Smooth muscle cell (in vitro differentiated cells): ENCODE measurements at regions not wholly inside any gene's neighbourhood (a gene's known extent, or its start where the extent isn't known, plus 50 kb on each side); places are given as distances from the start of the nearest gene placed in this dataset.

Source experiments
- DNase-seq: peaks from one replicate; lab custom pipeline; 2025; ENCODE audit not compliant: unreplicated experiment; lab: John Stamatoyannopoulos, UW
- H2AFZ ChIP-seq: fragments of 200-600 bp; sonication (generic); 2 replicates; pipeline ENCODE4 v1.6.0; 2016; ENCODE audit warnings: antibody characterized with exemption, low read depth, mild to moderate bottlenecking
- H3F3A ChIP-seq: fragments of 200-600 bp; sonication (generic); 2 replicates; pipeline ENCODE4 v1.6.0; 2017; ENCODE audit warnings: antibody characterized with exemption, low read depth
- H3K27ac ChIP-seq: fragments of 200-600 bp; sonication (generic); 2 replicates; pipeline ENCODE4 v1.5.1; 2016; ENCODE audit warnings: low read depth, mild to moderate bottlenecking
- H3K27me3 ChIP-seq: fragments of 200-600 bp; sonication (generic); 2 replicates; pipeline ENCODE4 v1.6.1; 2016; ENCODE audit warnings: low read depth, mild to moderate bottlenecking
- H3K36me3 ChIP-seq: fragments of 200-600 bp; sonication (generic); 2 replicates; pipeline ENCODE4 v1.5.1; 2016; ENCODE audit warnings: low read depth
- H3K4me1 ChIP-seq: fragments of 200-600 bp; sonication (generic); 2 replicates; pipeline ENCODE4 v1.5.1; 2016; ENCODE audit warnings: low read depth
- H3K4me2 ChIP-seq: fragments of 200-600 bp; sonication (generic); 2 replicates; pipeline ENCODE4 v1.6.0; 2016; ENCODE audit warnings: mild to moderate bottlenecking
- H3K4me3 ChIP-seq: fragments of 200-600 bp; sonication (generic); 2 replicates; pipeline ENCODE4 v1.5.1; 2016; ENCODE audit warnings: mild to moderate bottlenecking
- H3K79me2 ChIP-seq: fragments of 200-600 bp; sonication (generic); 2 replicates; pipeline ENCODE4 v1.6.0; 2016; ENCODE audit warnings: low read depth, mild to moderate bottlenecking
- H3K9ac ChIP-seq: fragments of 200-600 bp; sonication (generic); 2 replicates; pipeline ENCODE4 v1.6.0; 2016; ENCODE audit warnings: low read depth
- H3K9me3 ChIP-seq: fragments of 200-600 bp; sonication (generic); replicated peaks from 2 replicates; pipeline ENCODE4 v1.5.1; 2016; ENCODE audit warnings: low read depth
- H4K20me1 ChIP-seq: fragments of 200-600 bp; sonication (generic); 2 replicates; pipeline ENCODE4 v1.6.0; 2016; ENCODE audit warnings: low read depth
- CTCF ChIP-seq: fragments of 200-600 bp; sonication (generic); IDR thresholded peaks from 2 replicates; pipeline ENCODE4 v1.5.1; 2017; ENCODE audit warnings: borderline replicate concordance, mild to moderate bottlenecking, antibody characterized with exemption; ENCODE audit not compliant: insufficient read depth, poor library complexity, severe bottlenecking
- WGBS: methylation state at CpG from one replicate; pipeline ENCODE4 v1.1.7; 2016; ENCODE audit warnings: low lambda C conversion rate; 5-methylcytosine and 5-hydroxymethylcytosine counted together

- peak overlapping the region; percentile 20 for H2AFZ ChIP-seq
- peaks cover 19% of the 10 kb centered on the region for H3F3A ChIP-seq
- no peaks in the 10 kb centered on the region for H3K9me3 ChIP-seq
- peak overlapping the region; percentile 89 for H3K27ac ChIP-seq
- peak overlapping the region; percentile 71 for H3K4me2 ChIP-seq
- H3K79me2 ChIP-seq: no peaks in the 10 kb centered on the region
- 0% methylated on average over 2 of the region's 2 CpGs for WGBS
- H3K4me3 ChIP-seq: no peak overlapping the region
- no peaks in the 10 kb centered on the region for H3K27me3 ChIP-seq
- H4K20me1 ChIP-seq: no peaks in the 10 kb centered on the region
- H3K36me3 ChIP-seq: no peaks in the 10 kb centered on the region
- no peak for TF ChIP-seq CTCF
- peaks cover 4% of the 10 kb centered on the region for H3K4me1 ChIP-seq
- DNase-seq: no peak
- H3K9ac ChIP-seq: peak overlapping the region; percentile 14
Measured at GRCh38 chr14:41549821-41550607, 56.7 kb upstream of the LRFN5 start.

DNA sequence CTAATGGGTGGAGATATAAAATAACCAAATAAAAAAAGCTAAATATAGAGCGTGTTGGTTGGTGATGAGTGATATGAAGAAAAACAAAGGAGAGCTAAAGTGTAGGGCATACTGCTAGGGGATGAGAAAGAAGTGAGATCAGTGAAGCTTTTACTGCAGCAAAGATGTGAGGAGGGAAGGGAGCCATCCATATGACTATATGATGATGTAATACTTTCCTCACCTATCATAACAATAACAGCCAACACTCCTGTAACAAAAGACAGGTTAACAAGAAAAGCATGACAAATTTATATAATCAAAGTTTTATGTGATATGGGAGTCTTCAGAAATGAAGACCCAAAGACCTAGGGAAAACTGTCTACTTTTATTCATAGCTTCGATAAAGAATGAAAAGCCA, 57.4 kb upstream of the LRFN5 start:
- Histone ChIP-seq H3K9ac (no peak overlapping the region), H3K27ac (peak overlapping the region; percentile 89), H2AFZ (no peak overlapping the region), H3K9me3 (no peaks in the 10 kb centered on the region), H4K20me1 (no peaks in the 10 kb centered on the region), H3K4me3 (no peak overlapping the region), H3K27me3 (no peaks in the 10 kb centered on the region), H3K4me1 (peaks cover 4% of the 10 kb centered on the region), H3K79me2 (no peaks in the 10 kb centered on the region), H3K4me2 (peak overlapping the region; percentile 58), H3K36me3 (no peaks in the 10 kb centered on the region), H3F3A (peaks cover 19% of the 10 kb centered on the region)
- no peak for TF ChIP-seq CTCF
- WGBS: 94% methylated on average over 2 of the region's 2 CpGs
- DNase-seq: no peak

DNA sequence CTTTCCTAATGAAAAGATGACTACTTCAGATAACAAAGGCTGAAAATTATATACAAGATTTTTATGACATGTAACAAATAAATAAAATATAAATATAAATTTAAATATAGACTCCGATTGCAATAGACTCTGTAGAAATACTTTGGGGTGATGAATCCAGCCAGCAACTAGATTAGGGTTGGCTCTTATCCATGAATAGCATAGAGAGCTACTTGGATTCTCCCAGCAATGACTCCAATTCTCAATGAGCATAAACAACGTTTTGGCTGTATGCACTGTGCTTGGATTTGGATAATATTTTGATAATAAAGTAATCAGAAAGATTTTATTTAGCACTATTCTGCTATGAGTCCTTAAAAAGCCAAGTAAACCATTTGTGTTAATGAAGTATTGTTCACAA, 58.0 kb upstream of the LRFN5 start:
- DNase-seq: no peak
- Histone ChIP-seq H3K36me3 (no peaks in the 10 kb centered on the region), H3K4me2 (no peak overlapping the region), H3K79me2 (no peaks in the 10 kb centered on the region), H3K27me3 (no peaks in the 10 kb centered on the region), H3K4me3 (no peak overlapping the region), H3K4me1 (peaks cover 4% of the 10 kb centered on the region), H2AFZ (no peak overlapping the region), H3K27ac (peak overlapping the region; percentile 89), H3F3A (peaks cover 19% of the 10 kb centered on the region), H4K20me1 (no peaks in the 10 kb centered on the region), H3K9ac (no peak overlapping the region), H3K9me3 (no peaks in the 10 kb centered on the region)
- 88% methylated on average over 2 of the region's 2 CpGs for WGBS
- no peak for TF ChIP-seq CTCF

DNA sequence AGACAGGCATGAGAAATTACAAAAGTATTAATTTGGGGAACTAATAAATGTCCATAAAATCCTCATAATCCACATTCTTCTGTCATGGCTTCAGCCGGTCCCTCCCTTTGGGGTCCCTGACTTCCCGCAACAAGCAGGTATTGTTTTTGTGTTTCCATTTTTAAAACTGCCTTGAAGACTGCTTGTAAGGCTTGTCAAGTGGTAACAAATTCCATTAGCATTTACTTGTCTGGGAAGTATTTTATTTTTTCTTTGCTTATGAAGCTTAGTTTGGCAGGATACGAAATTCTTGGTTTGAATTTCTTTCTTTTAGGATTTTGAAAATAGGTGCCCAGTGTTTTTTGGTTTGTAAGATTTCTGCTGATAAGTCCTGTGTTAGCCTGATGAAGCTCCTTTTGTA, 65.3 kb upstream of the LRFN5 start:
- Histone ChIP-seq H3F3A (no peaks in the 10 kb centered on the region), H3K4me3 (no peak overlapping the region), H3K9me3 (peaks cover 4% of the 10 kb centered on the region), H4K20me1 (no peaks in the 10 kb centered on the region), H2AFZ (no peak overlapping the region), H3K27ac (no peak overlapping the region), H3K36me3 (no peaks in the 10 kb centered on the region), H3K4me2 (no peak overlapping the region), H3K79me2 (no peaks in the 10 kb centered on the region), H3K4me1 (no peaks in the 10 kb centered on the region), H3K9ac (no peak overlapping the region), H3K27me3 (no peaks in the 10 kb centered on the region)
- no peak for TF ChIP-seq CTCF
- 97% methylated on average over 3 of the region's 3 CpGs for WGBS
- no peak for DNase-seq
